C4-2B (cell line): ENCODE measurements at regions not wholly inside any gene's neighbourhood (a gene's known extent, or its start where the extent isn't known, plus 50 kb on each side); places are given as distances from the start of the nearest gene placed in this dataset.
"Not testable (repeated sequence)": the region's sequence is repeated elsewhere in the genome, so short reads cannot be mapped to it uniquely, and the experiment has no call there.

Source experiments
- H3K27ac ChIP-seq: fragments of 450-650 bp; 2 replicates; pipeline ENCODE4 v1.5.1; 2017
- CTCF ChIP-seq: fragments of 450-650 bp; conservative IDR thresholded peaks from 2 replicates; pipeline ENCODE4 v1.5.1; 2017; ENCODE audit warnings: mild to moderate bottlenecking
- ZFX ChIP-seq: fragments of 450-650 bp; IDR thresholded peaks from 2 replicates; pipeline ENCODE4 v1.6.1; 2017

GRCh38 chr6:163860287-163861081 lies 446.0 kb downstream of the QKI start:
- no peak overlapping the region for H3K27ac ChIP-seq
- TF ChIP-seq ZFX = no peak
- no peak for TF ChIP-seq CTCF

- not testable (repeated sequence) for H3K27ac ChIP-seq
Observed at GRCh38 chr6:163858870-163859269, 444.4 kb downstream of the QKI start.

- no peak for TF ChIP-seq CTCF
- no peak for TF ChIP-seq ZFX
- no peak overlapping the region for H3K27ac ChIP-seq
Observed at GRCh38 chr6:163857421-163857820, 442.9 kb downstream of the QKI start.

GRCh38 chr6:163850874-163851273 lies 436.4 kb downstream of the QKI start:
- no peak overlapping the region for H3K27ac ChIP-seq

GRCh38 chr6:163844761-163845160 lies 430.2 kb downstream of the QKI start:
- no peak for TF ChIP-seq CTCF
- no peak for TF ChIP-seq ZFX

More at GRCh38 chr6:163850874-163851273, 436.4 kb downstream of the QKI start:
- TF ChIP-seq CTCF (no peak), ZFX (no peak)

GRCh38 chr6:163844357-163844756 lies 429.8 kb downstream of the QKI start:
- no peak overlapping the region for H3K27ac ChIP-seq
- no peak for TF ChIP-seq ZFX
- no peak for TF ChIP-seq CTCF

More at GRCh38 chr6:163844761-163845160, 430.2 kb downstream of the QKI start:
- H3K27ac ChIP-seq = no peak overlapping the region

GRCh38 chr6:163843218-163843617 lies 428.7 kb downstream of the QKI start:
- no peak for TF ChIP-seq CTCF
- TF ChIP-seq ZFX = no peak
- no peak overlapping the region for H3K27ac ChIP-seq

- TF ChIP-seq CTCF (no peak), ZFX (no peak)
- H3K27ac ChIP-seq = no peak overlapping the region
Observed at GRCh38 chr6:163842467-163842866, 427.9 kb downstream of the QKI start.
